IMR-90 (cell line): ENCODE measurements at regions not wholly inside any gene's neighbourhood (a gene's known extent, or its start where the extent isn't known, plus 50 kb on each side); places are given as distances from the start of the nearest gene placed in this dataset.

Experiments
- ATAC-seq: fragments of 200-7000 bp; cut with Tn5 transposase; 2 replicates; pipeline ENCODE4 v1.9.1; 2020; ENCODE audit warnings: low read depth, mild to moderate bottlenecking, moderate library complexity
- BruUV-seq: library from RNA; stranded (reverse); fragments of 400-500 nt; replicated peaks from 2 replicates; lab custom pipeline; 2021; lab: Mats Ljungman, UMichigan
- CTCF ChIA-PET: fragments of 300-600 bp; formaldehyde crosslinking; extraction: SDS; loops from one replicate; lab custom pipeline; 2021; ENCODE audit warnings: antibody characterized with exemption; lab: Yijun Ruan, JAX
- POLR2A ChIA-PET: fragments of 300-600 bp; sonication (Branson Sonifier 250); formaldehyde crosslinking; loops from one replicate; lab custom pipeline; 2022; ENCODE audit warnings: antibody characterized with exemption; ENCODE audit not compliant: unreplicated experiment; lab: Charles Lee
- DNase-seq: peaks from one replicate; pipeline ENCODE4 v3.0.0; 2013
- H2AFZ ChIP-seq: replicated peaks from 2 replicates; pipeline ENCODE3; 2013; ENCODE audit warnings: low read length, mild to moderate bottlenecking; ENCODE audit not compliant: poor library complexity
- H2AK5ac ChIP-seq: 2 replicates; pipeline ENCODE4 v1.6.1; 2013; ENCODE audit warnings: low read depth, low read length, inconsistent platforms
- H2AK9ac ChIP-seq: replicated peaks from 2 replicates; pipeline ENCODE3; 2013; ENCODE audit warnings: mild to moderate bottlenecking, low read depth, low read length, moderate library complexity; ENCODE audit not compliant: poor library complexity
- H2BK120ac ChIP-seq: 2 replicates; pipeline ENCODE4 v1.6.1; 2013; ENCODE audit warnings: low read depth, low read length, inconsistent platforms
- H2BK15ac ChIP-seq: 3 replicates; pipeline ENCODE4 v1.6.1; 2013; ENCODE audit warnings: low read depth, low read length, inconsistent platforms
- H2BK20ac ChIP-seq: 2 replicates; pipeline ENCODE4 v1.6.1; 2013; ENCODE audit warnings: low read depth, mild to moderate bottlenecking, inconsistent platforms, low read length, moderate library complexity
- H2BK5ac ChIP-seq: 2 replicates; pipeline ENCODE4 v1.6.1; 2013; ENCODE audit warnings: mild to moderate bottlenecking, low read depth, low read length, inconsistent platforms; ENCODE audit not compliant: poor library complexity, severe bottlenecking
- H3K14ac ChIP-seq: replicated peaks from 2 replicates; pipeline ENCODE4 v1.6.1; 2013; ENCODE audit warnings: low read depth, low read length, inconsistent platforms
- H3K18ac ChIP-seq: 2 replicates; pipeline ENCODE4 v1.6.1; 2013; ENCODE audit warnings: low read depth, low read length, control low read depth
- H3K23ac ChIP-seq: 2 replicates; pipeline ENCODE4 v1.6.1; 2013; ENCODE audit warnings: low read depth, low read length, inconsistent platforms
- H3K27ac ChIP-seq: 2 replicates; pipeline ENCODE4 v1.5.1; 2013; ENCODE audit warnings: mild to moderate bottlenecking, control low read depth, low read length; ENCODE audit not compliant: insufficient read depth
- H3K27me3 ChIP-seq: 2 replicates; pipeline ENCODE4 v1.6.1; 2013; ENCODE audit warnings: low read length; ENCODE audit not compliant: control insufficient read depth, insufficient read depth
- H3K36me3 ChIP-seq: 2 replicates; pipeline ENCODE4 v1.6.1; 2013; ENCODE audit warnings: low read length, mixed read lengths; ENCODE audit not compliant: control insufficient read depth, insufficient read depth
- H3K4ac ChIP-seq: 2 replicates; pipeline ENCODE4 v1.6.1; 2013; ENCODE audit warnings: low read depth, low read length, inconsistent platforms
- H3K4me1 ChIP-seq: 2 replicates; pipeline ENCODE4 v1.6.1; 2013; ENCODE audit warnings: low read length, mixed read lengths; ENCODE audit not compliant: control insufficient read depth, insufficient read depth
- H3K4me2 ChIP-seq: 2 replicates; pipeline ENCODE4 v1.6.1; 2013; ENCODE audit warnings: low read depth, mild to moderate bottlenecking, control low read depth, low read length, moderate library complexity
- H3K4me3 ChIP-seq: 2 replicates; pipeline ENCODE4 v1.5.1; 2013; ENCODE audit warnings: low read depth, mild to moderate bottlenecking, control low read depth, low read length, moderate library complexity; ENCODE audit not compliant: insufficient read depth
- H3K56ac ChIP-seq: 2 replicates; pipeline ENCODE4 v1.6.1; 2013; ENCODE audit warnings: low read length, inconsistent platforms; ENCODE audit not compliant: insufficient read depth; ENCODE audit errors: extremely low read depth
- H3K79me1 ChIP-seq, 2 experiments: 2 replicates each; pipeline ENCODE4 v1.6.1; 2013; ENCODE audit warnings: low read length in 2 of 2, inconsistent platforms in 1 of 2, low read depth in 1 of 2
- H3K9ac ChIP-seq: 2 replicates; pipeline ENCODE4 v1.6.1; 2013; ENCODE audit warnings: low read depth, low read length, control low read depth
- H3K9me1 ChIP-seq: 2 replicates; pipeline ENCODE4 v1.6.1; 2013; ENCODE audit warnings: low read length, inconsistent platforms; ENCODE audit not compliant: insufficient read depth
- H3K9me3 ChIP-seq: 2 replicates; pipeline ENCODE4 v1.6.1; 2013; ENCODE audit warnings: low read length; ENCODE audit not compliant: control insufficient read depth, insufficient read depth
- H4K20me1 ChIP-seq: 2 replicates; pipeline ENCODE4 v1.6.1; 2013; ENCODE audit warnings: low read length, inconsistent platforms; ENCODE audit not compliant: insufficient read depth
- H4K5ac ChIP-seq: 2 replicates; pipeline ENCODE4 v1.6.1; 2013; ENCODE audit warnings: mild to moderate bottlenecking, low read depth, low read length, control low read depth
- H4K8ac ChIP-seq, 2 experiments: 2 replicates each; pipeline ENCODE4 v1.6.1; 2013; ENCODE audit warnings: low read depth in 2 of 2, low read length in 2 of 2, control low read depth in 1 of 2, inconsistent platforms in 1 of 2
- H4K91ac ChIP-seq: 2 replicates; pipeline ENCODE4 v1.6.1; 2013; ENCODE audit warnings: low read depth, low read length, inconsistent platforms; ENCODE audit not compliant: insufficient read depth
- ELK1 ChIP-seq: fragments of 150-350 bp; IDR thresholded peaks from 2 replicates; pipeline ENCODE4 v1.6.1; 2016; ENCODE audit warnings: low read depth, mild to moderate bottlenecking, low read length, moderate library complexity, borderline replicate concordance
- MAZ ChIP-seq: IDR thresholded peaks from 2 replicates; pipeline ENCODE4 v1.6.1; 2012; ENCODE audit warnings: low read depth, mild to moderate bottlenecking, low read length, improper control_type of control experiment, moderate library complexity, borderline replicate concordance
- MXI1 ChIP-seq: IDR thresholded peaks from 2 replicates; pipeline ENCODE4 v1.6.1; 2012; ENCODE audit warnings: low read depth, mild to moderate bottlenecking, low read length, moderate library complexity, borderline replicate concordance
- NFE2L2 ChIP-seq: fragments of 150-350 bp; IDR thresholded peaks from 2 replicates; pipeline ENCODE4 v1.6.1; 2016; ENCODE audit warnings: low read depth, mild to moderate bottlenecking, low read length
- POLR2A ChIP-seq: IDR thresholded peaks from 2 replicates; pipeline ENCODE4 v1.6.1; 2012; ENCODE audit warnings: mild to moderate bottlenecking, low read depth, low read length
- USF2 ChIP-seq: fragments of 150-350 bp; IDR thresholded peaks from 2 replicates; pipeline ENCODE4 v1.6.1; 2017; ENCODE audit warnings: mild to moderate bottlenecking, antibody characterized with exemption, low read length, low read depth
- WGBS, 2 experiments: methylation state at CpG; one replicate each; pipeline versions ENCODE4 v1.1.5 to v1.1.7; 2013; ENCODE audit warnings: missing lambda C conversion rate in 2 of 2; ENCODE audit not compliant: insufficient read length in 1 of 2; ENCODE audit errors: extremely low coverage in 2 of 2; 5-methylcytosine and 5-hydroxymethylcytosine counted together
- dilution Hi-C: fragments of 300-500 bp; cut with HindIII; formaldehyde crosslinking; loops from one replicate; pipeline ENCODE4 v1.14.3; 2018; ENCODE audit warnings: low sequenced_read_pairs; ENCODE audit not compliant: unreplicated experiment
- in situ Hi-C: fragments of 300-500 bp; cut with MboI; formaldehyde crosslinking; loops from 3 replicates; pipeline ENCODE4 v1.14.3; 2019; ENCODE audit warnings: low sequenced_read_pairs, inconsistent platforms, mixed read lengths
- intact Hi-C: fragments of 100-400 bp; cut with micrococcal nuclease; formaldehyde crosslinking; loops from 2 replicates; pipeline ENCODE4 v1.10.0; 2022

- Histone ChIP-seq H2AK5ac (no peak overlapping the region), H2BK120ac (no peak overlapping the region), H4K8ac (no peak overlapping the region), H3K9me1 (no peaks in the 10 kb centered on the region), H2AK9ac (no peak overlapping the region), H3K27me3 (no peaks in the 10 kb centered on the region), H2BK5ac (no peak overlapping the region), H2BK20ac (no peak overlapping the region), H3K9me3 (no peaks in the 10 kb centered on the region), H3K56ac (no peak overlapping the region), H3K9ac (no peak overlapping the region), H3K4me2 (no peak overlapping the region), H2BK15ac (no peak overlapping the region), H4K5ac (no peak overlapping the region), H3K79me1 (no peaks in the 10 kb centered on the region), H3K23ac (no peak overlapping the region), H4K91ac (no peak overlapping the region), H3K14ac (no peak overlapping the region), H4K20me1 (no peaks in the 10 kb centered on the region), H2AFZ (no peak overlapping the region), H3K4ac (no peak overlapping the region), H3K4me3 (no peak overlapping the region), H3K4me1 (no peaks in the 10 kb centered on the region), H3K18ac (no peak overlapping the region), H3K27ac (no peak overlapping the region), H3K36me3 (no peaks in the 10 kb centered on the region)
- no peak for ATAC-seq
- dilution Hi-C loops (no loop called here), in situ Hi-C loops (no loop called here), intact Hi-C loops (no loop called here)
- no CpG with 5 or more reads among the region's 2 CpGs for WGBS, 2 experiments
- no peak for DNase-seq
- no peak for TF ChIP-seq USF2
- no peak for TF ChIP-seq MXI1
- TF ChIP-seq NFE2L2 = no peak
- no peak for TF ChIP-seq POLR2A
- TF ChIP-seq ELK1 = no peak
- no peak for TF ChIP-seq MAZ
- POLR2A ChIA-PET = no interaction called here
- BruUV-seq = no TSS peak
- CTCF ChIA-PET = no interaction called here
These were observed 186.5 kb upstream of the FSTL5 start for GRCh38 chr4:162350331-162350730.
